ENCODE measurements at regions not wholly inside any gene's neighbourhood (a gene's known extent, or its start where the extent isn't known, plus 50 kb on each side); places are given as distances from the start of the nearest gene placed in this dataset.

DNA sequence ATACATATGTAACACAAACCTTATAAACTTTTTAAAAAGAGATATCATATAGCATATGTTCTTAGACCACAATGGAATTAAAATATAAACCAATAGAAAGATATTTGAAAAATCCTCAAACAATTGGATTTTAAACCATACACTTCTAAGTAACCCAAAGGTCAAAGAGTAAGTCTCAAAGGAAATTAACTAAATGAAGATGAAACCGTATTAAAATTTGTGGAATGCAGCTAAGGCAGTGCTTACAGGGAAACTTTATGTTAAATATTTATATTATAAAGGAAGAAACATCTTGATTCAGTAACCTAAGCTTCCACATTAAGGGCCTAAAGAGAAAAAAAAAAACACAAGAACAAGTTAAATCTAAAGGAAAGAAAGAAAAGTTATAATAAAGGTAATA lies 966.1 kb downstream of the SLC4A3 start:
- no peak for FAIRE-seq
- intact Hi-C loops (cut with micrococcal nuclease) = no loop called here

More for the DNA sequence above, 966.1 kb downstream of the SLC4A3 start:
- Histone ChIP-seq H3K27me3 (ENCODE audit: control insufficient read depth in 2 of 2, insufficient read depth in 2 of 2, low read length in 2 of 2) (no peaks in the 10 kb centered on the region), H3K4me3 (no peak overlapping the region), H3K36me3 (ENCODE audit: control insufficient read depth, insufficient read depth, low read length) (no peaks in the 10 kb centered on the region), H3K9ac (ENCODE audit: insufficient read depth in 1 of 2, low read depth in 2 of 2, low read length in 2 of 2) (no peak overlapping the region), H3K9me3 (replicated peaks; ENCODE audit: control insufficient read depth, insufficient read depth, low read depth, low read length) (no peaks in the 10 kb centered on the region), H3K27ac (ENCODE audit: extremely low read depth, low read depth, low read length) (no peak overlapping the region), H4K20me1 (replicated peaks; ENCODE audit: control insufficient read depth, insufficient read depth, low read length) (no peaks in the 10 kb centered on the region), H3K4me2 (ENCODE audit: insufficient read depth, low read length) (no peak overlapping the region), H3K9me1 (ENCODE audit: control insufficient read depth, insufficient read depth, low read length) (no peaks in the 10 kb centered on the region), H2AFZ (ENCODE audit: low read depth, low read length) (no peak overlapping the region), H3K79me2 (ENCODE audit: control insufficient read depth, insufficient read depth, low read length) (no peaks in the 10 kb centered on the region), H3K4me1 (replicated peaks in 1 of 2; ENCODE audit: control insufficient read depth in 2 of 2, insufficient read depth in 2 of 2, low read length in 2 of 2) (no peaks in the 10 kb centered on the region)
- 0% methylated on average over 1 of the region's 1 CpG for WGBS (ENCODE audit: insufficient coverage, low coverage, missing lambda C conversion rate)
- no peak for DNase-seq (ENCODE audit: extremely low read depth in 1 of 4, low spot score in 3 of 4)
- no TSS peak for BruUV-seq (replicated peaks)
- no peak for ATAC-seq
- POLR2A ChIA-PET = no interaction called here
- CTCF ChIA-PET (ENCODE audit: low intra/inter-chr PET ratio) = no interaction called here
- in situ Hi-C loops (cut with MboI) = no loop called here
- TF ChIP-seq, protein P1, sequence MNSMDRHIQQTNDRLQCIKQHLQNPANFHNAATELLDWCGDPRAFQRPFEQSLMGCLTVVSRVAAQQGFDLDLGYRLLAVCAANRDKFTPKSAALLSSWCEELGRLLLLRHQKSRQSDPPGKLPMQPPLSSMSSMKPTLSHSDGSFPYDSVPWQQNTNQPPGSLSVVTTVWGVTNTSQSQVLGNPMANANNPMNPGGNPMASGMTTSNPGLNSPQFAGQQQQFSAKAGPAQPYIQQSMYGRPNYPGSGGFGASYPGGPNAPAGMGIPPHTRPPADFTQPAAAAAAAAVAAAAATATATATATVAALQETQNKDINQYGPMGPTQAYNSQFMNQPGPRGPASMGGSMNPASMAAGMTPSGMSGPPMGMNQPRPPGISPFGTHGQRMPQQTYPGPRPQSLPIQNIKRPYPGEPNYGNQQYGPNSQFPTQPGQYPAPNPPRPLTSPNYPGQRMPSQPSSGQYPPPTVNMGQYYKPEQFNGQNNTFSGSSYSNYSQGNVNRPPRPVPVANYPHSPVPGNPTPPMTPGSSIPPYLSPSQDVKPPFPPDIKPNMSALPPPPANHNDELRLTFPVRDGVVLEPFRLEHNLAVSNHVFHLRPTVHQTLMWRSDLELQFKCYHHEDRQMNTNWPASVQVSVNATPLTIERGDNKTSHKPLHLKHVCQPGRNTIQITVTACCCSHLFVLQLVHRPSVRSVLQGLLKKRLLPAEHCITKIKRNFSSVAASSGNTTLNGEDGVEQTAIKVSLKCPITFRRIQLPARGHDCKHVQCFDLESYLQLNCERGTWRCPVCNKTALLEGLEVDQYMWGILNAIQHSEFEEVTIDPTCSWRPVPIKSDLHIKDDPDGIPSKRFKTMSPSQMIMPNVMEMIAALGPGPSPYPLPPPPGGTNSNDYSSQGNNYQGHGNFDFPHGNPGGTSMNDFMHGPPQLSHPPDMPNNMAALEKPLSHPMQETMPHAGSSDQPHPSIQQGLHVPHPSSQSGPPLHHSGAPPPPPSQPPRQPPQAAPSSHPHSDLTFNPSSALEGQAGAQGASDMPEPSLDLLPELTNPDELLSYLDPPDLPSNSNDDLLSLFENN (IDR thresholded peaks at IDR 0.05; ENCODE audit: low read depth in 2 of 2, low read length in 2 of 2) = no peak
- TF ChIP-seq GTF2E2 (tag; IDR thresholded peaks at IDR 0.05) (no peak), CREBBP (IDR thresholded peaks at IDR 0.05; ENCODE audit: low read depth, low read length) (no peak), RAD51 (IDR thresholded peaks at IDR 0.05; ENCODE audit: borderline replicate concordance, low read depth) (no peak), POLR2B (IDR thresholded peaks at IDR 0.05; ENCODE audit: low read depth, partially characterized antibody) (no peak), NCOA1 (IDR thresholded peaks at IDR 0.05; ENCODE audit: low read depth) (no peak), SMARCA5 (IDR thresholded peaks at IDR 0.05) (no peak), SRF (CRISPR knock-in tag; IDR thresholded peaks at IDR 0.05) (no peak), FOXK2 (conservative IDR thresholded peaks at IDR 0.05 in 1 of 2, IDR thresholded peaks at IDR 0.05 in 1 of 2; ENCODE audit: low read depth in 2 of 2) (no peak), GTF2A2 (tag; IDR thresholded peaks at IDR 0.05) (no peak), POLR2AphosphoS2 (IDR thresholded peaks at IDR 0.05; ENCODE audit: low read length) (no peak)

Data from K562 (cell line).